Esophagus muscularis mucosa (tissue), 4 donors: ENCODE measurements at regions not wholly inside any gene's neighbourhood (a gene's known extent, or its start where the extent isn't known, plus 50 kb on each side); places are given as distances from the start of the nearest gene placed in this dataset.

ENCODE experiments used
- DNase-seq: peaks from one replicate; pipeline ENCODE4 v3.0.0-alpha.2; 2017; ENCODE audit errors: extremely low spot score
- H3K27ac ChIP-seq, 4 donors: fragments of 200-600 bp; sonication (generic); replicated peaks in 1 of 4; 1 replicate in 3 of 4; 2 replicates in 1 of 4; pipeline ENCODE4 v1.5.1; 2016 to 2019; ENCODE audit warnings: mild to moderate bottlenecking in 1 of 4
- H3K27me3 ChIP-seq, 4 donors: fragments of 200-600 bp; sonication (generic); one replicate each; pipeline versions ENCODE4 v1.5.1 to v1.6.0; 2016 to 2019
- H3K36me3 ChIP-seq, 4 donors: fragments of 200-600 bp; sonication (generic); one replicate each; pipeline ENCODE4 v1.5.1; 2016 to 2019
- H3K4me1 ChIP-seq, 4 donors: fragments of 200-600 bp; sonication (generic); one replicate each; pipeline ENCODE4 v1.5.1; 2016 to 2019
- H3K4me3 ChIP-seq, 4 donors: fragments of 200-600 bp; sonication (generic); 1 replicate in 2 of 4; 2 replicates in 2 of 4; pipeline ENCODE4 v1.5.1; 2016 to 2019; ENCODE audit warnings: mild to moderate bottlenecking in 4 of 4, moderate library complexity in 1 of 4
- H3K9me3 ChIP-seq, 4 donors: fragments of 200-600 bp; sonication (generic); 1 replicate in 3 of 4; 2 replicates in 1 of 4; pipeline ENCODE4 v1.5.1; 2016 to 2019
- CTCF ChIP-seq, 3 experiments: fragments of 200-600 bp in 2 of 3; fragments of 450-650 bp in 1 of 3; sonication (generic) in 2 of 3; IDR thresholded peaks; one replicate each; pipeline ENCODE4 v1.5.1; 2017 to 2019; ENCODE audit warnings: antibody characterized with exemption in 3 of 3, mild to moderate bottlenecking in 2 of 3, moderate library complexity in 1 of 3
- EP300 ChIP-seq: sonication (generic); formaldehyde crosslinking; IDR thresholded peaks from one replicate; pipeline ENCODE4 v1.6.1; 2017; ENCODE audit warnings: antibody characterized with exemption
- POLR2A ChIP-seq: fragments of 450-650 bp; IDR thresholded peaks from one replicate; pipeline ENCODE4 v1.6.1; 2017; ENCODE audit warnings: antibody characterized with exemption, moderate library complexity, mild to moderate bottlenecking, low read depth
- POLR2AphosphoS5 ChIP-seq, 2 donors: sonication (generic); formaldehyde crosslinking; IDR thresholded peaks; one replicate each; pipeline ENCODE4 v1.6.1; 2017; ENCODE audit warnings: antibody characterized with exemption in 2 of 2
- WGBS: methylation state at CpG from one replicate; pipeline ENCODE4 v1.1.5; 2018; 5-methylcytosine and 5-hydroxymethylcytosine counted together
- intact Hi-C: fragments of 100-400 bp; cut with DNase I; formaldehyde crosslinking; loops from one replicate; pipeline ENCODE4 v1.15.1; 2023

DNA sequence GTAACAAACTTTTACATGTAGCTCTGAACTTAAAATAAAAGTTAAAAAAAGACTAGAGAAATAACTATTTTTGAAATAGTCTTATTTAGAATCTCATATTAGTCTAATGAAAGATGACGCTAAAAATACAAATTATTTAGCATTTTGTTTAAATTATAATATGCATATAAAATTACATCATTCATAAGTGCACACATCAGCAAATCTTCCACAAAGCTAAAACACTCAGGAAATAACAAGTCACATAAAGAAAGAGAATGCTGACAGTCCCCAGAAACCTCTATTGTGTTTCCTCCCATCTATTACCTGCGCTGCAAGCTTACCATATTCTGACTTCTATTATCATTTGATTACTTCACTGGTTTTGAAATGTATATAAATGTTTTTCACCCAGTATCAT lies 986.9 kb upstream of the SEMA6A start:
- TF ChIP-seq POLR2A = no peak
- no peak for TF ChIP-seq EP300
- no peak for TF ChIP-seq POLR2AphosphoS5 (IDR thresholded peaks at IDR 0.05)
- TF ChIP-seq CTCF (IDR thresholded peaks at IDR 0.05) = no peak
- Histone ChIP-seq H3K4me3 (no peak overlapping the region), H3K4me1 (no peaks in the 10 kb centered on the region), H3K9me3 (no peaks in the 10 kb centered on the region), H3K27ac (no peak overlapping the region), H3K27me3 (no peaks in the 10 kb centered on the region), H3K36me3 (no peaks in the 10 kb centered on the region)
- DNase-seq = no peak
- WGBS = 91% methylated on average over 2 of the region's 2 CpGs
- intact Hi-C loops = no loop called here

- H3K4me3 ChIP-seq = no peak overlapping the region
- H3K36me3 ChIP-seq = no peaks in the 10 kb centered on the region
- no peaks in the 10 kb centered on the region for H3K27me3 ChIP-seq
- intact Hi-C loops = no loop called here
- no peak for DNase-seq
- H3K9me3 ChIP-seq = no peaks in the 10 kb centered on the region
- WGBS = 80% methylated on average over 3 of the region's 3 CpGs
- no peak overlapping the region for H3K27ac ChIP-seq
- no peak for TF ChIP-seq EP300
- no peaks in the 10 kb centered on the region for H3K4me1 ChIP-seq
These were observed 984.6 kb upstream of the SEMA6A start for GRCh38 chr5:117559005-117559844.

GRCh38 chr5:117551236-117551635 lies 976.6 kb upstream of the SEMA6A start:
- intact Hi-C loops = no loop called here
- TF ChIP-seq POLR2A (no peak), CTCF (IDR thresholded peaks at IDR 0.05) (no peak), EP300 (no peak), POLR2AphosphoS5 (IDR thresholded peaks at IDR 0.05) (no peak)
- 87% methylated on average over 2 of the region's 2 CpGs for WGBS
- H3K4me3 ChIP-seq = no peak overlapping the region
- H3K9me3 ChIP-seq = no peaks in the 10 kb centered on the region
- no peaks in the 10 kb centered on the region for H3K27me3 ChIP-seq
- no peaks in the 10 kb centered on the region for H3K4me1 ChIP-seq
- DNase-seq = no peak
- H3K27ac ChIP-seq = no peak overlapping the region
- H3K36me3 ChIP-seq = no peaks in the 10 kb centered on the region

DNA sequence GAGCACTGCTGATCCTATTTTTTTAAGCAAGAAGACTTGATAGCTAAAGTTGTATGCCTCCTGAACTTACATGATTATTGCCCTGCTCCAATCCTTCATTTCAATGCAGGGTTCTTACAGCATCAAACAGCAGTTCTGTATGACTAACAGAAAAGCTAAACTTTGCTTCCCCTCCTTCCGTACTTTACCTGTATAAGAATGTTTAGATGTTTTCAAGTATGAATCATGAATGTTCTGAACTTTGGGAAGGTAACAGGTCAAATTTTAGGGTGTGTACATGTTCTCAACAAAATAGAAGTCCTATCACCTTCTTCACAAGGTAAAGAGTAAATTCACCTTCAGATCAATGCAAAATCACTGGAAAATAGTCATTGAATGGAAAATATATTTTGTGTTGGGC lies 972.6 kb upstream of the SEMA6A start:
- Histone ChIP-seq H3K27me3 (no peaks in the 10 kb centered on the region), H3K36me3 (no peaks in the 10 kb centered on the region), H3K4me3 (no peak overlapping the region), H3K4me1 (no peaks in the 10 kb centered on the region), H3K9me3 (peaks cover 0 to 3% (median 0%) of the 10 kb centered on the region in 4 donors), H3K27ac (no peak overlapping the region)
- WGBS = 89% methylated on average over 1 of the region's 1 CpG
- DNase-seq = no peak
- no peak for TF ChIP-seq POLR2AphosphoS5 (IDR thresholded peaks at IDR 0.05)
- TF ChIP-seq POLR2A = no peak
- TF ChIP-seq EP300 = no peak
- no peak for TF ChIP-seq CTCF (IDR thresholded peaks at IDR 0.05)
- intact Hi-C loops = no loop called here

DNA sequence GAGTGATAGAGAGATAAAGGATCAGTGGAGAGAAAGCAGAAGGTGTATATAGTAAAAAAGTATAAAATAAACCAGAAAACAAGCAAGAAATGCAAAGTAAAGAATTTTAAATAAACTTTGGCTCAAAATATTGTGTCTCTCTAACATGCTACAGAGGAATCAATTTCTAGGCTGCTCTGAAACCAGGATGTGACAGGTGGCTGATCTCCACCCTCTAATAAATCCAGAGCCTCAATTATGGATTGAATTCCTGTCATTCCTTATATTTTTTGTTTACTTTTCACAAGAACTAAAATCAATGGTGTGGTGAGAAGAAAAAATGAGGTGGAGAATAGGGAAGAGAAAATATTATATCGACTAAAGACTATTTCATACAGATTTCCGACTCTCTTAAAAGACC lies 965.1 kb upstream of the SEMA6A start:
- no peaks in the 10 kb centered on the region for H3K27me3 ChIP-seq
- H3K4me1 ChIP-seq = no peaks in the 10 kb centered on the region
- 77% methylated on average over 2 of the region's 2 CpGs for WGBS
- TF ChIP-seq CTCF (IDR thresholded peaks at IDR 0.05) (no peak), POLR2AphosphoS5 (IDR thresholded peaks at IDR 0.05) (no peak), POLR2A (no peak), EP300 (no peak)
- no peak overlapping the region for H3K27ac ChIP-seq
- H3K4me3 ChIP-seq = no peak overlapping the region
- H3K36me3 ChIP-seq = no peaks in the 10 kb centered on the region
- intact Hi-C loops = no loop called here
- no peaks in the 10 kb centered on the region for H3K9me3 ChIP-seq
- DNase-seq = no peak
